H1 (cell line): ENCODE measurements at regions not wholly inside any gene's neighbourhood (a gene's known extent, or its start where the extent isn't known, plus 50 kb on each side); places are given as distances from the start of the nearest gene placed in this dataset.

Source experiments
- ASH2L ChIP-seq: fragments of 200-600, 300-600 bp; sonication (generic); IDR thresholded peaks from one replicate; pipeline ENCODE4 v1.7.1; 2017; ENCODE audit warnings: low read length
- BACH1 ChIP-seq: IDR thresholded peaks from 2 replicates; pipeline ENCODE4 v1.6.1; 2012; ENCODE audit warnings: low read length, improper control_type of control experiment
- CREB1 ChIP-seq: IDR thresholded peaks from 2 replicates; pipeline ENCODE4 v1.6.1; 2012; ENCODE audit warnings: inconsistent platforms
- CTCF ChIP-seq, 3 experiments: IDR thresholded peaks; 1 replicate in 2 of 3; 2 replicates in 1 of 3; pipeline versions ENCODE4 v1.5.1 to v1.6.1; 2011; ENCODE audit warnings: low read length in 3 of 3, mild to moderate bottlenecking in 3 of 3, inconsistent platforms in 2 of 3, low read depth in 1 of 3, moderate library complexity in 1 of 3; ENCODE audit not compliant: insufficient read depth in 1 of 3; ENCODE audit errors: control extremely low read depth in 1 of 3
- EZH2 ChIP-seq: fragments of 200-600 bp; sonication (generic); IDR thresholded peaks from 2 replicates; pipeline ENCODE4 v1.7.1; 2012; ENCODE audit warnings: low read depth, mild to moderate bottlenecking, moderate library complexity, low read length, inconsistent platforms; ENCODE audit not compliant: severe bottlenecking
- POLR2AphosphoS5 ChIP-seq: IDR thresholded peaks from 2 replicates; pipeline ENCODE4 v1.6.1; 2011; ENCODE audit warnings: low read depth, low read length
- RAD21 ChIP-seq, 2 experiments: IDR thresholded peaks in 1 of 2; conservative IDR thresholded peaks in 1 of 2; 2 replicates each; pipeline ENCODE4 v1.6.1; 2011; ENCODE audit warnings: low read depth in 2 of 2, low read length in 2 of 2, improper control_type of control experiment in 1 of 2, inconsistent platforms in 1 of 2, mild to moderate bottlenecking in 1 of 2, moderate library complexity in 1 of 2
- SIN3A ChIP-seq, 2 experiments: IDR thresholded peaks in 1 of 2; conservative IDR thresholded peaks in 1 of 2; 2 replicates each; pipeline ENCODE4 v1.6.1; 2011 to 2012; ENCODE audit warnings: low read length in 2 of 2, improper control_type of control experiment in 1 of 2, low read depth in 1 of 2, mild to moderate bottlenecking in 1 of 2
- YY1 ChIP-seq: IDR thresholded peaks from 2 replicates; pipeline ENCODE4 v1.6.1; 2011; ENCODE audit warnings: low read depth, mild to moderate bottlenecking, low read length

DNA sequence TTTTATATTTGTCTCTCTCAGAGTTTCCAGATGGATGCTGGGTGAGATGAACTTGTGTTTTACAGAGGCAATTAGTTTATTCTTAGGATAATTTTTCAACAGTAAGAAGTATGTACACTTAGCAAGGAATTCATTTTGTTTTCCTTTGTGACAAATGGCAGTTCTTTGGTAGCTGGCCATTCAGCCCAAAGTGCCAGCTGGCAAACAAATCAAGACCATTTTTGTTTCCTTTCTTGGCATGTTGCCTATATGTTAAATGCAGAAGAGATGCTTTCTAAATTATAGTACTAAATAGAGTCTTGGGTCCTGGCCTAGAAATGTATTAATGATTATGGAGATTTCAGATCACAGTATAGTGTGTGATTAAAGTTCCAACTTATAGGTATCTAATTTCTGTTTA is 337.1 kb downstream of the CNTNAP4 start:
- TF ChIP-seq EZH2, result no peak
- no peak for TF ChIP-seq CTCF (IDR thresholded peaks at IDR 0.05; ENCODE audit: control extremely low read depth in 1 of 3, insufficient read depth in 1 of 3, low read depth in 1 of 3, low read length in 3 of 3)
- no peak for TF ChIP-seq CREB1
- TF ChIP-seq RAD21 (IDR thresholded peaks at IDR 0.05 in 1 of 2, conservative IDR thresholded peaks at IDR 0.05 in 1 of 2; ENCODE audit: low read depth in 2 of 2, low read length in 2 of 2), result no peak
- TF ChIP-seq POLR2AphosphoS5, result no peak
- TF ChIP-seq YY1, result no peak
- no peak for TF ChIP-seq ASH2L
- no peak for TF ChIP-seq BACH1
- TF ChIP-seq SIN3A (conservative IDR thresholded peaks at IDR 0.05 in 1 of 2, IDR thresholded peaks at IDR 0.05 in 1 of 2; ENCODE audit: low read depth in 1 of 2, low read length in 2 of 2), result no peak
